OCI-LY1 (cell line): ENCODE measurements at regions not wholly inside any gene's neighbourhood (a gene's known extent, or its start where the extent isn't known, plus 50 kb on each side); places are given as distances from the start of the nearest gene placed in this dataset.

Experiments used
- H2AFZ ChIP-seq: fragments of 200-600 bp; sonication (generic), shearing (Covaris generic); 2 replicates; pipeline ENCODE4 v1.6.0; 2014; ENCODE audit warnings: antibody characterized with exemption, mild to moderate bottlenecking, low read length
- H3F3A ChIP-seq: fragments of 200-600 bp; sonication (generic), shearing (Covaris generic); 2 replicates; pipeline ENCODE4 v1.6.0; 2014; ENCODE audit warnings: mild to moderate bottlenecking, antibody characterized with exemption, low read length, moderate library complexity; ENCODE audit not compliant: insufficient read depth
- H3K27ac ChIP-seq: fragments of 200-600 bp; sonication (generic); 2 replicates; pipeline ENCODE4 v1.5.1; 2014; ENCODE audit warnings: low read length, mixed run types, mild to moderate bottlenecking, low read depth; ENCODE audit not compliant: poor library complexity, severe bottlenecking
- H3K27me3 ChIP-seq: fragments of 200-600 bp; sonication (generic); 2 replicates; pipeline ENCODE4 v1.6.0; 2014; ENCODE audit warnings: antibody characterized with exemption, mild to moderate bottlenecking, low read length, moderate library complexity; ENCODE audit not compliant: insufficient read depth
- H3K36me3 ChIP-seq: fragments of 200-600 bp; sonication (generic); 2 replicates; pipeline ENCODE4 v1.6.1; 2014; ENCODE audit warnings: mild to moderate bottlenecking, antibody characterized with exemption, low read length, moderate library complexity, mixed read lengths; ENCODE audit not compliant: insufficient read depth
- H3K4me1 ChIP-seq: fragments of 200-600 bp; sonication (generic); 2 replicates; pipeline ENCODE4 v1.5.1; 2014; ENCODE audit warnings: mild to moderate bottlenecking, low read length, moderate library complexity; ENCODE audit not compliant: insufficient read depth, severe bottlenecking
- H3K4me2 ChIP-seq: fragments of 200-600 bp; sonication (generic), shearing (Covaris generic); 2 replicates; pipeline ENCODE4 v1.6.1; 2014; ENCODE audit warnings: low read length
- H3K4me3 ChIP-seq: fragments of 200-600 bp; sonication (generic); 2 replicates; pipeline ENCODE4 v1.5.1; 2014; ENCODE audit warnings: low read length, low read depth, mild to moderate bottlenecking, mixed read lengths; ENCODE audit not compliant: poor library complexity, severe bottlenecking
- H3K79me2 ChIP-seq: fragments of 200-600 bp; shearing (Covaris generic); 2 replicates; pipeline ENCODE4 v1.6.1; 2016; ENCODE audit warnings: mixed run types, low read length, mixed read lengths; ENCODE audit not compliant: insufficient read depth
- H3K9ac ChIP-seq: fragments of 200-600 bp; sonication (generic), shearing (Covaris generic); 2 replicates; pipeline ENCODE4 v1.6.1; 2014; ENCODE audit warnings: mild to moderate bottlenecking, low read length, mixed read lengths
- H3K9me2 ChIP-seq: fragments of 200-600 bp; sonication (generic), shearing (Covaris generic); 2 replicates; pipeline ENCODE4 v1.6.1; 2014; ENCODE audit warnings: low read depth, mild to moderate bottlenecking, low read length, mixed read lengths
- H3K9me3 ChIP-seq: fragments of 200-600 bp; shearing (Covaris generic); 2 replicates; pipeline ENCODE4 v1.6.1; 2014; ENCODE audit warnings: low read length, mixed read lengths
- H4K20me1 ChIP-seq: fragments of 200-600 bp; sonication (generic), shearing (Covaris generic); 2 replicates; pipeline ENCODE4 v1.6.0; 2016; ENCODE audit warnings: mild to moderate bottlenecking, low read length; ENCODE audit not compliant: insufficient read depth
- CTCF ChIP-seq: fragments of 200-600 bp; sonication (generic), shearing (Covaris generic); IDR thresholded peaks from 2 replicates; pipeline ENCODE4 v1.5.1; 2017; ENCODE audit warnings: mild to moderate bottlenecking, antibody characterized with exemption, low read length, moderate library complexity, mixed read lengths
- EZH2 ChIP-seq: fragments of 200-600 bp; sonication (generic), shearing (Covaris generic); IDR thresholded peaks from 2 replicates; pipeline ENCODE4 v1.8.0; 2017; ENCODE audit warnings: borderline replicate concordance, mixed run types, mild to moderate bottlenecking, antibody characterized with exemption, low read length, moderate library complexity, mixed read lengths

GRCh38 chr18:78813156-78813555 is 166.5 kb upstream of the SALL3 start:
- Histone ChIP-seq H3K9ac (no peak overlapping the region), H2AFZ (no peak overlapping the region), H3F3A (no peaks in the 10 kb centered on the region), H4K20me1 (no peaks in the 10 kb centered on the region), H3K4me2 (no peak overlapping the region), H3K36me3 (no peaks in the 10 kb centered on the region), H3K9me2 (no peaks in the 10 kb centered on the region), H3K4me3 (no peak overlapping the region), H3K4me1 (no peaks in the 10 kb centered on the region), H3K27me3 (peaks cover 4% of the 10 kb centered on the region; the same call in 1 of the 2 replicates), H3K9me3 (no peaks in the 10 kb centered on the region), H3K79me2 (no peaks in the 10 kb centered on the region), H3K27ac (no peak overlapping the region)
- TF ChIP-seq EZH2: no peak
- no peak for TF ChIP-seq CTCF

GRCh38 chr18:78813936-78814710 is 165.5 kb upstream of the SALL3 start:
- no peak overlapping the region for H3K4me2 ChIP-seq
- no peak for TF ChIP-seq CTCF
- no peak for TF ChIP-seq EZH2
- no peak overlapping the region for H3K9ac ChIP-seq
- H3K9me2 ChIP-seq: no peaks in the 10 kb centered on the region
- no peak overlapping the region for H2AFZ ChIP-seq
- H3K4me3 ChIP-seq: no peak overlapping the region
- H3K27ac ChIP-seq: no peak overlapping the region
- H3K27me3 ChIP-seq: peaks cover 4% of the 10 kb centered on the region; the same call in 1 of the 2 replicates
- H3K9me3 ChIP-seq: no peaks in the 10 kb centered on the region
- no peaks in the 10 kb centered on the region for H4K20me1 ChIP-seq
- no peaks in the 10 kb centered on the region for H3K79me2 ChIP-seq
- H3K36me3 ChIP-seq: no peaks in the 10 kb centered on the region
- H3K4me1 ChIP-seq: no peaks in the 10 kb centered on the region
- no peaks in the 10 kb centered on the region for H3F3A ChIP-seq

GRCh38 chr18:78814766-78815165 is 164.9 kb upstream of the SALL3 start:
- Histone ChIP-seq H3K79me2 (no peaks in the 10 kb centered on the region), H3K9ac (no peak overlapping the region), H3K27ac (no peak overlapping the region)

More at GRCh38 chr18:78814766-78815165, 164.9 kb upstream of the SALL3 start:
- Histone ChIP-seq H3K4me1 (no peaks in the 10 kb centered on the region), H3K9me2 (no peaks in the 10 kb centered on the region), H4K20me1 (no peaks in the 10 kb centered on the region), H3K4me3 (no peak overlapping the region), H3K9me3 (no peaks in the 10 kb centered on the region), H3F3A (no peaks in the 10 kb centered on the region), H2AFZ (no peak overlapping the region), H3K27me3 (peaks cover 4% of the 10 kb centered on the region; the same call in 1 of the 2 replicates), H3K36me3 (no peaks in the 10 kb centered on the region), H3K4me2 (no peak overlapping the region)
- TF ChIP-seq CTCF: no peak
- TF ChIP-seq EZH2: no peak
